ENCODE measurements at regions not wholly inside any gene's neighbourhood (a gene's known extent, or its start where the extent isn't known, plus 50 kb on each side); places are given as distances from the start of the nearest gene placed in this dataset.

DNA sequence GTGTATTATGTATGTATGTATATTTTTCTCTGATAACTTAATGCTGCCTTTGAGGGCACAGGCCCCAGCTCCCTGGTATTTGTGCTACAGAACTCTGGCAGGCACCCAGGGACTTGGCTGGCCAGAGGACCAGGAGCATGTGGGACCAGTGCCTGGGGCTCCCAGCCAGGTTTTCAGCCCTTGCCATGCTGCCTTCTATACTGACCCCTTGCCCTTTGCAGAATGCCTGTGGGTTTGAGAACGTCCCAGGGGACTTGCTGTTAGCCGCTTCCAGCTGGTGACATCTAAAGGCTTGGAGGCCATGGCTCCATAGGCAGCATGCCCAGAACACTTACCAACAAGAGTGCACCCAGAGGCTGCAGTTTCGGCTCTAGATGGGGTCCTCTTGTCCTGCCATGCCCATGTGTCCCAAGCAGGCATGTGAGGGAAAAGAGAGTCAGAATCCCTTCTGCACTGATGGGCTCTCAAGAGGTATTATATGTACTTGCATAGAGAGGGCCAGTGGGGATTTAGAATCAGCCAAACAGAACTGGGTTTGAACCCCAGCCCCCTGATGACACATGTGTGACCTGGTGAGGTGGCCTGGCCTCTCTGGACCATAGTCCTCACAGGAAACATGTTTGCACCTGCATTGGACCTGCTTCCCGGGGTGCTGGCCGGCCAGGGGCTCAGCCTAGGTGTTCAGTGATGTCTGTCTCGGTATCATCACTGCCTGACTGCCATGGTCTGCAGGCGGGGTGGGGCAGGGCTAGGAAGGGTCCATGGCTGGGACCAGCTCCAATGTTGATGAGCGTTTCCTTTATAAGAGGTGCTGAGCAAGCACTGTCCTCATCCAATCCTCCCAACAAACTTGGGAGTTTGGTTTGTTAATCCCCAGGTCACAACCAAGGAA, 119.2 kb upstream of the FHL2 start:
- no peak for TF ChIP-seq EGR1 (IDR thresholded peaks at IDR 0.05)
- no peak for TF ChIP-seq CREB1 (IDR thresholded peaks at IDR 0.05; ENCODE audit: low read depth)
- no peak for TF ChIP-seq RAD21 (IDR thresholded peaks at IDR 0.05; ENCODE audit: low read depth)
- TF ChIP-seq, protein P1, sequence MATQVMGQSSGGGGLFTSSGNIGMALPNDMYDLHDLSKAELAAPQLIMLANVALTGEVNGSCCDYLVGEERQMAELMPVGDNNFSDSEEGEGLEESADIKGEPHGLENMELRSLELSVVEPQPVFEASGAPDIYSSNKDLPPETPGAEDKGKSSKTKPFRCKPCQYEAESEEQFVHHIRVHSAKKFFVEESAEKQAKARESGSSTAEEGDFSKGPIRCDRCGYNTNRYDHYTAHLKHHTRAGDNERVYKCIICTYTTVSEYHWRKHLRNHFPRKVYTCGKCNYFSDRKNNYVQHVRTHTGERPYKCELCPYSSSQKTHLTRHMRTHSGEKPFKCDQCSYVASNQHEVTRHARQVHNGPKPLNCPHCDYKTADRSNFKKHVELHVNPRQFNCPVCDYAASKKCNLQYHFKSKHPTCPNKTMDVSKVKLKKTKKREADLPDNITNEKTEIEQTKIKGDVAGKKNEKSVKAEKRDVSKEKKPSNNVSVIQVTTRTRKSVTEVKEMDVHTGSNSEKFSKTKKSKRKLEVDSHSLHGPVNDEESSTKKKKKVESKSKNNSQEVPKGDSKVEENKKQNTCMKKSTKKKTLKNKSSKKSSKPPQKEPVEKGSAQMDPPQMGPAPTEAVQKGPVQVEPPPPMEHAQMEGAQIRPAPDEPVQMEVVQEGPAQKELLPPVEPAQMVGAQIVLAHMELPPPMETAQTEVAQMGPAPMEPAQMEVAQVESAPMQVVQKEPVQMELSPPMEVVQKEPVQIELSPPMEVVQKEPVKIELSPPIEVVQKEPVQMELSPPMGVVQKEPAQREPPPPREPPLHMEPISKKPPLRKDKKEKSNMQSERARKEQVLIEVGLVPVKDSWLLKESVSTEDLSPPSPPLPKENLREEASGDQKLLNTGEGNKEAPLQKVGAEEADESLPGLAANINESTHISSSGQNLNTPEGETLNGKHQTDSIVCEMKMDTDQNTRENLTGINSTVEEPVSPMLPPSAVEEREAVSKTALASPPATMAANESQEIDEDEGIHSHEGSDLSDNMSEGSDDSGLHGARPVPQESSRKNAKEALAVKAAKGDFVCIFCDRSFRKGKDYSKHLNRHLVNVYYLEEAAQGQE (IDR thresholded peaks at IDR 0.05; ENCODE audit: low read depth): no peak
- no peak for TF ChIP-seq YY1 (IDR thresholded peaks at IDR 0.05; ENCODE audit: low read depth)
- no peak for TF ChIP-seq NFIC (IDR thresholded peaks at IDR 0.05)
- TF ChIP-seq TCF12 (IDR thresholded peaks at IDR 0.05; ENCODE audit: low read depth): no peak
